Fibroblast of mammary gland (primary cell): ENCODE measurements at regions not wholly inside any gene's neighbourhood (a gene's known extent, or its start where the extent isn't known, plus 50 kb on each side); places are given as distances from the start of the nearest gene placed in this dataset.
"Not testable (repeated sequence)": the region's sequence is repeated elsewhere in the genome, so short reads cannot be mapped to it uniquely, and the experiment has no call there.

ENCODE experiments used
- DNase-seq: peaks from one replicate; pipeline ENCODE4 v3.0.0-alpha.2; 2010; ENCODE audit warnings: low read depth
- H3K4me3 ChIP-seq: 2 replicates; pipeline ENCODE4 v1.5.1; 2011; ENCODE audit warnings: low read depth, mild to moderate bottlenecking, low read length, moderate library complexity; ENCODE audit not compliant: control insufficient read depth
- CTCF ChIP-seq: conservative IDR thresholded peaks from 2 replicates; pipeline ENCODE4 v1.5.1; 2011; ENCODE audit warnings: low read depth, low read length, inconsistent platforms; ENCODE audit not compliant: control insufficient read depth, insufficient read depth

DNA sequence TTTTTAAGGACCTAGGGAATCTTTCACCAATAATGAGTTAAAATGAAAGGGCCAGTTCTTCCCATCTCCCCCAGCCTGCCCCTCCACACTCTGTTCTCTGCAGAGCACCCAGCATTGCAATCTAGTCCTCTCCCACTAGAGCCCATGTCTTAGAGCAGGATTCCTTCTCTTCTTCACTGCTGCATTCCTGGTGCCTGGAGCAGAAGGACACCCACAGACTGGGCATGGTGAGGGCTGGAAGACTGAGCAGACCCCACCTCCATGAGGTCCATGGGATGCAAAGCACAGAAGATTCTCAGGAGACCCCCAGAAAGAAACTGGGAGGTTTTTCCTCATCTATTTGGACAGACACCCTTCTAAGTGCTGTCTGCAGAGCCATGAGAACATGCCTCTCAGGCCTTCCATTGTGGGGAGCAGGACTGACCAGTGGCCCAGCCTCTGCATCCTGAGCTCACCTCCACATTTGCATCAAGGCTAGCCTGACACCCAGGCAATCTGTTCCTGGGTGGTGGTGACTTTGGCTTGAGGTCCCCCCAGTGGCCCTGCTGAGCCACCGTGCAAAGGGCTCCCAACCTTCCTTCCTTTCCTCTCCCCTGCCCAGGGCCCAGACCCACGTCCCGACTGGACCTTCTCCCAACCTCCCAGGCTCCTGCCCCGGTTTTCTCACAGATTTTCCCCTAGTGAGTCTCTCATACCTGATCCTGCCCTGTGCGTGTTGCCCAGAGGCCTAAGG, 74.2 kb upstream of the ZNF469 start:
- DNase-seq = no peak
- no peak for TF ChIP-seq CTCF
- no peak overlapping the region for H3K4me3 ChIP-seq

DNA sequence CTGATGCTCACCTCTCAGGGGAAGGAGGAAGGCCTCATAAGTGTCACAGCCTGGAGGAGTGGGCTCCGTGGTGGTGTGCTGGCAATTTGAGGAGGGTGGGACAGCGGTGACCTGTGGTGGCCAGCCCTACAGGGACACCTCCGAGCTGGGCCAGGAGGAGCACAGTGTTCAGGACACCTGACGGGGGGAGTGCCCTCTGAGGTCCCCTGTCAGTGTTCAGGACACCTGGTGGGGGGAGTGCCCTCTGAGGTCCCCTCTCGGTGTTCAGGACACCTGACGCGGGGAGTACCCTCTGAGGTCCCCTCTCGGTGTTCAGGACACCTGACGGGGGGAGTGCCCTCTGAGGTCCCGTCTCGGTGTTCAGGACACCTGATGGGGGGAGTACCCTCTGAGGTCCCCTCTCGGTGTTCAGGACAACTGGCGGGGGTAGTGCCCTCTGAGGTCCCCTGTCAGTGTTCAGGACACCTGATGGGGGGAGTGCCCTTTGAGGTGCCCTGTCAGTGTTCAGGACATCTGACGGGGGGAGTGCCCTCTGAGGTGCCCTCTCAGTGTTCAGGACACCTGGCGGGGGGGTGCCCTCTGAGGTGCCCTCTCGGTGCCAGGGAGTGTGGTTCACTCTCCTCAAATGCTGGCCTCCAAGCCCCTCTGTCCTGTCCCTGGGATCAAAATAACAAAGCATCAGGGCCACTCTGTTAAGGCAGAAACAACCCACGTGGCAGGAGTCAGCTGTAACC, 73.4 kb upstream of the ZNF469 start:
- DNase-seq = no peak
- TF ChIP-seq CTCF = no peak
- H3K4me3 ChIP-seq = no peak overlapping the region

GRCh38 chr16:88309908-88310265, 72.9 kb upstream of the ZNF469 start:
- DNase-seq = no peak
- TF ChIP-seq CTCF = no peak
- no peak overlapping the region for H3K4me3 ChIP-seq

GRCh38 chr16:88310796-88311605, 71.8 kb upstream of the ZNF469 start:
- DNase-seq = no peak
- no peak overlapping the region for H3K4me3 ChIP-seq
- no peak for TF ChIP-seq CTCF

- not testable (repeated sequence) for H3K4me3 ChIP-seq, DNase-seq
Observed at GRCh38 chr16:88311860-88312259, 70.9 kb upstream of the ZNF469 start.

DNA sequence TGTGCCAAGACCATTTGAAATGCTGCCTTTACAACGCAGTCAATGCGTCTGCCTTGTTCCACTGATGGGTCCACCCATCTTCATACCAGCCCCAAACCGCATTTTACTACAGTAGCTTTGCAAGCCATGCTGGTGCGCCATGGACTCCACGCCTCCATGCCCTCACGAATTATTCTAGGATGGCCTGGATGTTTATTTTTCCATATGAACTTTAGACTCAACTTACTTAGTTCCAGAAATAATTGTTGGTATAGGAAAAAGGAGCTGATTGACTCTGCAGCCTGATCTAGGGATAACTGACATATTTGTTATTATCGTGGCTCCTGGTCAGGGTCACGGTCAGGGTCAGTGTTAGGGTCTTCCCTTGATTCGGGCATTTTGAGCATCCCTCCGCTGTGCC, 70.0 kb upstream of the ZNF469 start:
- no peak overlapping the region for H3K4me3 ChIP-seq
- DNase-seq = no peak
- TF ChIP-seq CTCF = no peak

DNA sequence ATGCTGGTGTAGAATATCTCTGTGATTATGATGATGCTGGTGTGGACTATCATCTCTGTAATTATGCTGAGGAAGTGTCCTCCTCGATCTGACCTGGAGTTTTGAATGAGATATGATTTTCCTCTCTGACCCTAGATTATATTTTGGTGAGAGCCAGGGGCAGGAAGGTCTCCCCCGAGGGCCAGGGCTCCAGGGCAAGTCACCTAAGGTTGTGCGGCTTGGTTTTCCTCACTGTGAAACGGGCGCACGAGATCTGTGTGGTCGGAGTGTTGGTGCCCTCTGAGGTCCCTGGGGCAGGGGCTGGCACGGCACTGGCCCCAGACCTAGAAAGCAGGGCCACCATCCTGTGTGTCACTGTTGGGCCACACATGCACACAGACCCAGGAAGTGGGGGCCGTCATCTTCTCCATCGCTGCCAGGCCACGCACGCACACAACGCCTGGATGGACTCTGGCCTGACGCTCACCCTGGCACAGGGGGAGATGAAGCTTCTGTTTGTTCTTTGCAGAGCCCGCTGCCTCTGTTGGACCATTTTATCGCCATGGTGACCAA, 67.7 kb upstream of the ZNF469 start:
- H3K4me3 ChIP-seq = no peak overlapping the region
- DNase-seq = no peak
- no peak for TF ChIP-seq CTCF
